IMR-90 (cell line): ENCODE measurements at regions not wholly inside any gene's neighbourhood (a gene's known extent, or its start where the extent isn't known, plus 50 kb on each side); places are given as distances from the start of the nearest gene placed in this dataset.

ENCODE experiments used
- ATAC-seq: fragments of 200-7000 bp; cut with Tn5 transposase; 2 replicates; pipeline ENCODE4 v1.9.1; 2020; ENCODE audit warnings: low read depth, mild to moderate bottlenecking, moderate library complexity
- BruUV-seq: library from RNA; stranded (reverse); fragments of 400-500 nt; replicated peaks from 2 replicates; lab custom pipeline; 2021; lab: Mats Ljungman, UMichigan
- CTCF ChIA-PET: fragments of 300-600 bp; formaldehyde crosslinking; extraction: SDS; loops from one replicate; lab custom pipeline; 2021; ENCODE audit warnings: antibody characterized with exemption; lab: Yijun Ruan, JAX
- POLR2A ChIA-PET: fragments of 300-600 bp; sonication (Branson Sonifier 250); formaldehyde crosslinking; loops from one replicate; lab custom pipeline; 2022; ENCODE audit warnings: antibody characterized with exemption; ENCODE audit not compliant: unreplicated experiment; lab: Charles Lee
- DNase-seq: peaks from one replicate; pipeline ENCODE4 v3.0.0; 2013
- H2AFZ ChIP-seq: replicated peaks from 2 replicates; pipeline ENCODE3; 2013; ENCODE audit warnings: low read length, mild to moderate bottlenecking; ENCODE audit not compliant: poor library complexity
- H2AK5ac ChIP-seq: 2 replicates; pipeline ENCODE4 v1.6.1; 2013; ENCODE audit warnings: low read depth, low read length, inconsistent platforms
- H2AK9ac ChIP-seq: replicated peaks from 2 replicates; pipeline ENCODE3; 2013; ENCODE audit warnings: mild to moderate bottlenecking, low read depth, low read length, moderate library complexity; ENCODE audit not compliant: poor library complexity
- H2BK120ac ChIP-seq: 2 replicates; pipeline ENCODE4 v1.6.1; 2013; ENCODE audit warnings: low read depth, low read length, inconsistent platforms
- H2BK15ac ChIP-seq: 3 replicates; pipeline ENCODE4 v1.6.1; 2013; ENCODE audit warnings: low read depth, low read length, inconsistent platforms
- H2BK20ac ChIP-seq: 2 replicates; pipeline ENCODE4 v1.6.1; 2013; ENCODE audit warnings: low read depth, mild to moderate bottlenecking, inconsistent platforms, low read length, moderate library complexity
- H2BK5ac ChIP-seq: 2 replicates; pipeline ENCODE4 v1.6.1; 2013; ENCODE audit warnings: mild to moderate bottlenecking, low read depth, low read length, inconsistent platforms; ENCODE audit not compliant: poor library complexity, severe bottlenecking
- H3K14ac ChIP-seq: replicated peaks from 2 replicates; pipeline ENCODE4 v1.6.1; 2013; ENCODE audit warnings: low read depth, low read length, inconsistent platforms
- H3K18ac ChIP-seq: 2 replicates; pipeline ENCODE4 v1.6.1; 2013; ENCODE audit warnings: low read depth, low read length, control low read depth
- H3K23ac ChIP-seq: 2 replicates; pipeline ENCODE4 v1.6.1; 2013; ENCODE audit warnings: low read depth, low read length, inconsistent platforms
- H3K27ac ChIP-seq: 2 replicates; pipeline ENCODE4 v1.5.1; 2013; ENCODE audit warnings: mild to moderate bottlenecking, control low read depth, low read length; ENCODE audit not compliant: insufficient read depth
- H3K27me3 ChIP-seq: 2 replicates; pipeline ENCODE4 v1.6.1; 2013; ENCODE audit warnings: low read length; ENCODE audit not compliant: control insufficient read depth, insufficient read depth
- H3K36me3 ChIP-seq: 2 replicates; pipeline ENCODE4 v1.6.1; 2013; ENCODE audit warnings: low read length, mixed read lengths; ENCODE audit not compliant: control insufficient read depth, insufficient read depth
- H3K4ac ChIP-seq: 2 replicates; pipeline ENCODE4 v1.6.1; 2013; ENCODE audit warnings: low read depth, low read length, inconsistent platforms
- H3K4me1 ChIP-seq: 2 replicates; pipeline ENCODE4 v1.6.1; 2013; ENCODE audit warnings: low read length, mixed read lengths; ENCODE audit not compliant: control insufficient read depth, insufficient read depth
- H3K4me2 ChIP-seq: 2 replicates; pipeline ENCODE4 v1.6.1; 2013; ENCODE audit warnings: low read depth, mild to moderate bottlenecking, control low read depth, low read length, moderate library complexity
- H3K4me3 ChIP-seq: 2 replicates; pipeline ENCODE4 v1.5.1; 2013; ENCODE audit warnings: low read depth, mild to moderate bottlenecking, control low read depth, low read length, moderate library complexity; ENCODE audit not compliant: insufficient read depth
- H3K56ac ChIP-seq: 2 replicates; pipeline ENCODE4 v1.6.1; 2013; ENCODE audit warnings: low read length, inconsistent platforms; ENCODE audit not compliant: insufficient read depth; ENCODE audit errors: extremely low read depth
- H3K79me1 ChIP-seq, 2 experiments: 2 replicates each; pipeline ENCODE4 v1.6.1; 2013; ENCODE audit warnings: low read length in 2 of 2, inconsistent platforms in 1 of 2, low read depth in 1 of 2
- H3K9ac ChIP-seq: 2 replicates; pipeline ENCODE4 v1.6.1; 2013; ENCODE audit warnings: low read depth, low read length, control low read depth
- H3K9me1 ChIP-seq: 2 replicates; pipeline ENCODE4 v1.6.1; 2013; ENCODE audit warnings: low read length, inconsistent platforms; ENCODE audit not compliant: insufficient read depth
- H3K9me3 ChIP-seq: 2 replicates; pipeline ENCODE4 v1.6.1; 2013; ENCODE audit warnings: low read length; ENCODE audit not compliant: control insufficient read depth, insufficient read depth
- H4K20me1 ChIP-seq: 2 replicates; pipeline ENCODE4 v1.6.1; 2013; ENCODE audit warnings: low read length, inconsistent platforms; ENCODE audit not compliant: insufficient read depth
- H4K5ac ChIP-seq: 2 replicates; pipeline ENCODE4 v1.6.1; 2013; ENCODE audit warnings: mild to moderate bottlenecking, low read depth, low read length, control low read depth
- H4K8ac ChIP-seq, 2 experiments: 2 replicates each; pipeline ENCODE4 v1.6.1; 2013; ENCODE audit warnings: low read depth in 2 of 2, low read length in 2 of 2, control low read depth in 1 of 2, inconsistent platforms in 1 of 2
- H4K91ac ChIP-seq: 2 replicates; pipeline ENCODE4 v1.6.1; 2013; ENCODE audit warnings: low read depth, low read length, inconsistent platforms; ENCODE audit not compliant: insufficient read depth
- CEBPB ChIP-seq: IDR thresholded peaks from 2 replicates; pipeline ENCODE4 v1.6.1; 2012; ENCODE audit warnings: low read depth, low read length, improper control_type of control experiment
- CTCF ChIP-seq: conservative IDR thresholded peaks from 2 replicates; pipeline ENCODE4 v1.5.1; 2012; ENCODE audit warnings: mild to moderate bottlenecking, low read depth, low read length, improper control_type of control experiment
- ELK1 ChIP-seq: fragments of 150-350 bp; IDR thresholded peaks from 2 replicates; pipeline ENCODE4 v1.6.1; 2016; ENCODE audit warnings: low read depth, mild to moderate bottlenecking, low read length, moderate library complexity, borderline replicate concordance
- FOS ChIP-seq: fragments of 150-350 bp; IDR thresholded peaks from 2 replicates; pipeline ENCODE4 v1.6.1; 2016; ENCODE audit warnings: low read depth, low read length
- MAFK ChIP-seq: IDR thresholded peaks from 2 replicates; pipeline ENCODE4 v1.6.1; 2012; ENCODE audit warnings: low read depth, low read length, improper control_type of control experiment
- MAZ ChIP-seq: IDR thresholded peaks from 2 replicates; pipeline ENCODE4 v1.6.1; 2012; ENCODE audit warnings: low read depth, mild to moderate bottlenecking, low read length, improper control_type of control experiment, moderate library complexity, borderline replicate concordance
- NFE2L2 ChIP-seq: fragments of 150-350 bp; IDR thresholded peaks from 2 replicates; pipeline ENCODE4 v1.6.1; 2016; ENCODE audit warnings: low read depth, mild to moderate bottlenecking, low read length
- POLR2A ChIP-seq: IDR thresholded peaks from 2 replicates; pipeline ENCODE4 v1.6.1; 2012; ENCODE audit warnings: mild to moderate bottlenecking, low read depth, low read length
- RCOR1 ChIP-seq: IDR thresholded peaks from 2 replicates; pipeline ENCODE4 v1.6.1; 2012; ENCODE audit warnings: mild to moderate bottlenecking, low read length, improper control_type of control experiment; ENCODE audit not compliant: insufficient replicate concordance
- RFX5 ChIP-seq: IDR thresholded peaks from 2 replicates; pipeline ENCODE4 v1.8.0; 2012; ENCODE audit warnings: low read depth, mild to moderate bottlenecking, low read length, moderate library complexity
- WGBS, 2 experiments: methylation state at CpG; one replicate each; pipeline versions ENCODE4 v1.1.5 to v1.1.7; 2013; ENCODE audit warnings: missing lambda C conversion rate in 2 of 2; ENCODE audit not compliant: insufficient read length in 1 of 2; ENCODE audit errors: extremely low coverage in 2 of 2; 5-methylcytosine and 5-hydroxymethylcytosine counted together
- dilution Hi-C: fragments of 300-500 bp; cut with HindIII; formaldehyde crosslinking; loops from one replicate; pipeline ENCODE4 v1.14.3; 2018; ENCODE audit warnings: low sequenced_read_pairs; ENCODE audit not compliant: unreplicated experiment
- in situ Hi-C: fragments of 300-500 bp; cut with MboI; formaldehyde crosslinking; loops from 3 replicates; pipeline ENCODE4 v1.14.3; 2019; ENCODE audit warnings: low sequenced_read_pairs, inconsistent platforms, mixed read lengths
- intact Hi-C: fragments of 100-400 bp; cut with micrococcal nuclease; formaldehyde crosslinking; loops from 2 replicates; pipeline ENCODE4 v1.10.0; 2022

- Histone ChIP-seq H3K36me3 (no peaks in the 10 kb centered on the region), H3K18ac (no peak overlapping the region), H3K4me3 (no peak overlapping the region), H2BK120ac (no peak overlapping the region), H2AK5ac (no peak overlapping the region), H3K4me1 (no peaks in the 10 kb centered on the region), H2BK15ac (no peak overlapping the region), H3K4ac (no peak overlapping the region), H3K56ac (no peak overlapping the region), H3K79me1 (no peaks in the 10 kb centered on the region), H3K14ac (no peak overlapping the region), H3K27me3 (no peaks in the 10 kb centered on the region), H3K27ac (no peak overlapping the region), H4K8ac (no peak overlapping the region), H3K9ac (no peak overlapping the region), H2AFZ (no peak overlapping the region), H2BK5ac (no peak overlapping the region), H4K5ac (no peak overlapping the region), H4K91ac (no peak overlapping the region), H3K9me1 (no peaks in the 10 kb centered on the region), H4K20me1 (no peaks in the 10 kb centered on the region), H3K23ac (no peak overlapping the region), H3K9me3 (peaks cover 7% of the 10 kb centered on the region; the same call in 1 of the 2 replicates), H2BK20ac (no peak overlapping the region), H3K4me2 (no peak overlapping the region), H2AK9ac (no peak overlapping the region)
- in situ Hi-C loops (no loop called here), intact Hi-C loops (no loop called here), dilution Hi-C loops (no loop called here)
- TF ChIP-seq FOS = no peak
- no peak for TF ChIP-seq RCOR1
- no peak for TF ChIP-seq POLR2A
- TF ChIP-seq CEBPB = no peak
- TF ChIP-seq RFX5 = no peak
- TF ChIP-seq CTCF = no peak
- no peak for TF ChIP-seq MAFK
- no peak for TF ChIP-seq ELK1
- TF ChIP-seq NFE2L2 = no peak
- no peak for TF ChIP-seq MAZ
- ATAC-seq (no peak), DNase-seq (no peak)
- no CpG with 5 or more reads among the region's 3 CpGs for WGBS, 2 experiments
- ChIA-PET POLR2A (no interaction called here), CTCF (no interaction called here)
- BruUV-seq = no TSS peak
Observed at GRCh38 chr12:103249607-103250006, 246.2 kb downstream of the C12orf42 start.
